Transverse colon (tissue), 4 donors: ENCODE measurements at regions not wholly inside any gene's neighbourhood (a gene's known extent, or its start where the extent isn't known, plus 50 kb on each side); places are given as distances from the start of the nearest gene placed in this dataset.
A peak's percentile ranks its signal among the peaks of the same experiment; 100 is the strongest.

Experiments
- DNase-seq: peaks from one replicate; pipeline ENCODE4 v3.0.0-alpha.2; 2019
- H3K27ac ChIP-seq, 4 donors: fragments of 200-600 bp; sonication (generic); 2 replicates each; pipeline ENCODE4 v1.5.1; 2016 to 2018; ENCODE audit warnings: inconsistent platforms in 4 of 4
- H3K27me3 ChIP-seq: fragments of 200-600 bp; sonication (generic); 2 replicates; pipeline ENCODE4 v1.5.1; 2017; ENCODE audit warnings: inconsistent platforms
- H3K36me3 ChIP-seq, 4 donors: fragments of 200-600 bp; sonication (generic); 2 replicates each; pipeline ENCODE4 v1.5.1; 2017 to 2019; ENCODE audit warnings: inconsistent platforms in 4 of 4
- H3K4me1 ChIP-seq, 4 donors: fragments of 200-600 bp; sonication (generic); 2 replicates each; pipeline ENCODE4 v1.5.1; 2017 to 2020; ENCODE audit warnings: inconsistent platforms in 4 of 4
- H3K4me3 ChIP-seq, 4 donors: fragments of 200-600 bp; sonication (generic); 1 replicate in 1 of 4; 2 replicates in 3 of 4; pipeline versions ENCODE4 v1.5.1 to v1.6.1; 2017 to 2019; ENCODE audit warnings: inconsistent platforms in 4 of 4
- H3K9me3 ChIP-seq, 2 donors: fragments of 200-600 bp; sonication (generic); 2 replicates each; pipeline ENCODE4 v1.5.1; 2017 to 2019; ENCODE audit warnings: inconsistent platforms in 2 of 2
- EP300 ChIP-seq: sonication (generic); formaldehyde crosslinking; IDR thresholded peaks from one replicate; pipeline ENCODE4 v1.6.1; 2017; ENCODE audit warnings: antibody characterized with exemption, low read depth
- POLR2A ChIP-seq: fragments of 450-650 bp; IDR thresholded peaks from one replicate; pipeline ENCODE4 v1.6.1; 2016; ENCODE audit warnings: antibody characterized with exemption, mild to moderate bottlenecking, moderate library complexity
- POLR2AphosphoS5 ChIP-seq, 3 donors: sonication (generic); formaldehyde crosslinking; IDR thresholded peaks; one replicate each; pipeline ENCODE4 v1.6.1; 2016; ENCODE audit warnings: antibody characterized with exemption in 3 of 3
- WGBS, 2 donors: methylation state at CpG; one replicate each; pipeline ENCODE4 v1.1.5; 2018; ENCODE audit warnings: low coverage in 1 of 2; 5-methylcytosine and 5-hydroxymethylcytosine counted together
- in situ Hi-C, 4 donors: fragments of 200-750 bp; cut with MboI; loops; one replicate each; pipeline versions ENCODE4 v1.15.0 to v1.15.1; 2017; ENCODE audit warnings: low sequenced_read_pairs in 3 of 4, low pct_ligation_motif_present in 1 of 4, low pct_unique_long_range_greater_than_20kb in 1 of 4
- intact Hi-C: fragments of 100-400 bp; cut with DNase I; formaldehyde crosslinking; loops from one replicate; pipeline ENCODE4 v1.15.1; 2023; ENCODE audit warnings: low total_unique reads
- TF ChIP-seq, protein P1 (sequence below), 5 experiments: fragments of 200-600 bp in 3 of 5; fragments of 450-650 bp in 2 of 5; sonication (generic) in 3 of 5; IDR thresholded peaks; 1 replicate in 2 of 5; 2 replicates in 3 of 5; pipeline ENCODE4 v1.5.1; 2016 to 2017; ENCODE audit warnings: antibody characterized with exemption in 5 of 5, inconsistent platforms in 3 of 5, mild to moderate bottlenecking in 2 of 5, moderate library complexity in 1 of 5

- intact Hi-C loops (no loop called here), in situ Hi-C loops (no loop called here)
- Histone ChIP-seq H3K27ac (no peak overlapping the region), H3K4me3 (no peak overlapping the region), H3K36me3 (no peaks in the 10 kb centered on the region), H3K4me1 (no peaks in the 10 kb centered on the region), H3K9me3 (no peaks in the 10 kb centered on the region), H3K27me3 (no peaks in the 10 kb centered on the region)
- TF ChIP-seq EP300: no peak
- TF ChIP-seq, protein P1, sequence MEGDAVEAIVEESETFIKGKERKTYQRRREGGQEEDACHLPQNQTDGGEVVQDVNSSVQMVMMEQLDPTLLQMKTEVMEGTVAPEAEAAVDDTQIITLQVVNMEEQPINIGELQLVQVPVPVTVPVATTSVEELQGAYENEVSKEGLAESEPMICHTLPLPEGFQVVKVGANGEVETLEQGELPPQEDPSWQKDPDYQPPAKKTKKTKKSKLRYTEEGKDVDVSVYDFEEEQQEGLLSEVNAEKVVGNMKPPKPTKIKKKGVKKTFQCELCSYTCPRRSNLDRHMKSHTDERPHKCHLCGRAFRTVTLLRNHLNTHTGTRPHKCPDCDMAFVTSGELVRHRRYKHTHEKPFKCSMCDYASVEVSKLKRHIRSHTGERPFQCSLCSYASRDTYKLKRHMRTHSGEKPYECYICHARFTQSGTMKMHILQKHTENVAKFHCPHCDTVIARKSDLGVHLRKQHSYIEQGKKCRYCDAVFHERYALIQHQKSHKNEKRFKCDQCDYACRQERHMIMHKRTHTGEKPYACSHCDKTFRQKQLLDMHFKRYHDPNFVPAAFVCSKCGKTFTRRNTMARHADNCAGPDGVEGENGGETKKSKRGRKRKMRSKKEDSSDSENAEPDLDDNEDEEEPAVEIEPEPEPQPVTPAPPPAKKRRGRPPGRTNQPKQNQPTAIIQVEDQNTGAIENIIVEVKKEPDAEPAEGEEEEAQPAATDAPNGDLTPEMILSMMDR (IDR thresholded peaks at IDR 0.05): no peak
- TF ChIP-seq POLR2A: no peak
- no peak for TF ChIP-seq POLR2AphosphoS5 (IDR thresholded peaks at IDR 0.05)
- DNase-seq: no peak
- 92 to 95% methylated on average over 2 to 3 of the region's 3 CpGs for WGBS, 2 donors
Measured at GRCh38 chr12:75822416-75822815, 209.2 kb downstream of the PHLDA1 start.

- Histone ChIP-seq H3K27me3 (no peaks in the 10 kb centered on the region), H3K4me1 (peaks cover 0 to under 1% (median 0%) of the 10 kb centered on the region in 4 donors), H3K27ac (peak overlapping the region in 3 of 4 donors; percentile 45 to 48 (median 46)), H3K36me3 (no peaks in the 10 kb centered on the region), H3K4me3 (no peak overlapping the region), H3K9me3 (no peaks in the 10 kb centered on the region)
- in situ Hi-C loops (no loop called here), intact Hi-C loops (no loop called here)
- TF ChIP-seq EP300 (no peak), POLR2A (no peak), POLR2AphosphoS5 (IDR thresholded peaks at IDR 0.05) (no peak)
- TF ChIP-seq, protein P1 (IDR thresholded peaks at IDR 0.05): no peak
- DNase-seq: peak; percentile 26
- WGBS, 2 donors: 70 to 79% methylated on average over 8 to 10 of the region's 10 CpGs
Measured at GRCh38 chr12:75820848-75821578, 210.6 kb downstream of the PHLDA1 start.

DNA sequence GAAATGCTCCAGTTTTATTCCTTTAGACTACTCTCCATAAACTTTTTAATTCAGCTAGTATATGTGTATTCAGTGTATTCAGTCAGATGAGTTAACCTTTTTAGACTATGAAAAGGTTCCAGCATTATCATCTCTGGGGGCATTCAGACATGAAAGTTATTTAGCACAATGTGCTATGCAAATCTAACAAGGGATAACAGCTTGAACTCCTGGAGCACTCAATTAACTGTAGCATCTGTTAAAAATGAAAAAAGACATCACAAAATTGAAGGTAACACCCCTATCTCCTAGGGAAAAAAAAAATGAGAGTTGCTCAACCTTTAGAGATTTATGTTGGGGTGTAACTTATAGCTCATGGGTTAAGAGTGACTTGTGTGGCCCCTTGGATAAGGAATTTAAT, 211.5 kb downstream of the PHLDA1 start:
- no peaks in the 10 kb centered on the region for H3K9me3 ChIP-seq
- no peak overlapping the region for H3K4me3 ChIP-seq
- no peak for DNase-seq
- intact Hi-C loops: no loop called here
- H3K36me3 ChIP-seq: no peaks in the 10 kb centered on the region
- no peak for TF ChIP-seq POLR2A
- TF ChIP-seq, protein P1 (IDR thresholded peaks at IDR 0.05): no peak
- no peak for TF ChIP-seq POLR2AphosphoS5 (IDR thresholded peaks at IDR 0.05)
- no peak for TF ChIP-seq EP300
- H3K27ac ChIP-seq: peak overlapping the region in 3 of 4 donors; percentile 45 to 48 (median 46)
- in situ Hi-C loops: no loop called here
- H3K27me3 ChIP-seq: no peaks in the 10 kb centered on the region
- H3K4me1 ChIP-seq: peaks cover 0 to 9% (median under 1%) of the 10 kb centered on the region in 4 donors

DNA sequence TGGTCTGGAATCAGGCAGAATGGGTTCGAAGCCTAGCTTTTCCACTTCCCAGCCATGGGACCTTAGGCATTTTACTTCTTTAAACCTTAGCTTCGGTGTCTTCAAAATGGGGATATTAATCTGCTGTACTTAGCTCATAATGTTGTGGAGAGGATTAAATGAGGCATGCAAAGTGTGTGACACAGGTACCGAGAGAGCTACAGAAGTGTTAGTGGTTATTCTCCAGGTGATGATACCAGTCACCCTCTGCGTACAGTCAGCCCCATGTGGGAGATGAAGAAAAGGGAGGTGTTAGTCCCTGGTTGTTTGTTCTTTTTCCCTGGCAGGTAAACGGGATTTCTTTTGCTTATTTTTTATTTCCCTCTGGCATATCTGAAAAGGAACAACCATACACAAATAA, 212.1 kb downstream of the PHLDA1 start:
- WGBS, 2 donors: 60 to 77% methylated on average over 2 to 5 of the region's 5 CpGs
- Histone ChIP-seq H3K4me3 (no peak overlapping the region), H3K4me1 (peaks cover 0 to 15% (median 3%) of the 10 kb centered on the region in 4 donors), H3K27me3 (no peaks in the 10 kb centered on the region), H3K9me3 (no peaks in the 10 kb centered on the region), H3K36me3 (no peaks in the 10 kb centered on the region), H3K27ac (no peak overlapping the region)
- in situ Hi-C loops: loop anchor here in 1 of 4 donors (10.0 kb wide), 1 partner anchor 215 kb away; the partner anchor contains the start of gene PHLDA1
- no peak for DNase-seq
- intact Hi-C loops: no loop called here
- TF ChIP-seq POLR2A: no peak
- TF ChIP-seq EP300: no peak
- TF ChIP-seq, protein P1 (IDR thresholded peaks at IDR 0.05): no peak
- no peak for TF ChIP-seq POLR2AphosphoS5 (IDR thresholded peaks at IDR 0.05)
